Vagina (tissue), 2 donors: ENCODE measurements at regions not wholly inside any gene's neighbourhood (a gene's known extent, or its start where the extent isn't known, plus 50 kb on each side); places are given as distances from the start of the nearest gene placed in this dataset.

Source experiments
- DNase-seq, 2 donors: peaks; one replicate each; pipeline ENCODE4 v3.0.0-alpha.2; 2017; ENCODE audit errors: extremely low spot score in 2 of 2
- H3K27ac ChIP-seq: fragments of 200-600 bp; sonication (generic); one replicate; pipeline ENCODE4 v1.5.1; 2019
- H3K27me3 ChIP-seq: fragments of 200-600 bp; sonication (generic); one replicate; pipeline ENCODE4 v1.5.1; 2019
- H3K36me3 ChIP-seq, 2 donors: fragments of 200-600 bp; sonication (generic); one replicate each; pipeline ENCODE4 v1.5.1; 2017 to 2019
- H3K4me1 ChIP-seq: fragments of 200-600 bp; sonication (generic); one replicate; pipeline ENCODE4 v1.5.1; 2019
- H3K4me3 ChIP-seq, 2 donors: fragments of 200-600 bp; sonication (generic); 1 replicate in 1 of 2; 2 replicates in 1 of 2; pipeline ENCODE4 v1.5.1; 2016 to 2019
- H3K9me3 ChIP-seq: fragments of 200-600 bp; sonication (generic); one replicate; pipeline ENCODE4 v1.5.1; 2019
- CTCF ChIP-seq, 3 experiments: fragments of 450-650 bp in 2 of 3; fragments of 200-600 bp in 1 of 3; sonication (generic) in 1 of 3; IDR thresholded peaks; one replicate each; pipeline ENCODE4 v1.5.1; 2017 to 2019; ENCODE audit warnings: antibody characterized with exemption in 3 of 3, mild to moderate bottlenecking in 2 of 3, moderate library complexity in 2 of 3
- POLR2A ChIP-seq, 2 donors: fragments of 450-650 bp; IDR thresholded peaks; one replicate each; pipeline ENCODE4 v1.6.1; 2017; ENCODE audit warnings: antibody characterized with exemption in 2 of 2, mild to moderate bottlenecking in 2 of 2, moderate library complexity in 2 of 2
- POLR2AphosphoS5 ChIP-seq, 2 donors: sonication (generic); formaldehyde crosslinking; IDR thresholded peaks; one replicate each; pipeline ENCODE4 v1.9.0; 2017; ENCODE audit warnings: antibody characterized with exemption in 2 of 2, mild to moderate bottlenecking in 2 of 2, low read depth in 1 of 2; ENCODE audit not compliant: insufficient read depth in 1 of 2
- intact Hi-C: fragments of 100-400 bp; cut with DNase I; formaldehyde crosslinking; loops from one replicate; pipeline ENCODE4 v1.15.1; 2023

- intact Hi-C loops: no loop called here
- no peak for DNase-seq
- H3K4me1 ChIP-seq: no peaks in the 10 kb centered on the region
- H3K27ac ChIP-seq: no peak overlapping the region
- no peaks in the 10 kb centered on the region for H3K27me3 ChIP-seq
- H3K36me3 ChIP-seq: no peaks in the 10 kb centered on the region
- H3K4me3 ChIP-seq: no peak overlapping the region
- H3K9me3 ChIP-seq: no peaks in the 10 kb centered on the region
- no peak for TF ChIP-seq POLR2A (IDR thresholded peaks at IDR 0.05)
- TF ChIP-seq POLR2AphosphoS5 (IDR thresholded peaks at IDR 0.05; ENCODE audit: insufficient read depth in 1 of 2, low read depth in 1 of 2): no peak
- no peak for TF ChIP-seq CTCF (IDR thresholded peaks at IDR 0.05)
Observed at GRCh38 chr3:22276351-22276750, 525.3 kb upstream of the ZNF385D start.

- intact Hi-C loops: no loop called here
- TF ChIP-seq CTCF (IDR thresholded peaks at IDR 0.05): no peak
- no peak for TF ChIP-seq POLR2A (IDR thresholded peaks at IDR 0.05)
- no peak for TF ChIP-seq POLR2AphosphoS5 (IDR thresholded peaks at IDR 0.05; ENCODE audit: insufficient read depth in 1 of 2, low read depth in 1 of 2)
- no peak overlapping the region for H3K4me3 ChIP-seq
- H3K9me3 ChIP-seq: no peaks in the 10 kb centered on the region
- no peak overlapping the region for H3K27ac ChIP-seq
- no peak for DNase-seq
- no peaks in the 10 kb centered on the region for H3K36me3 ChIP-seq
- H3K27me3 ChIP-seq: no peaks in the 10 kb centered on the region
- H3K4me1 ChIP-seq: no peaks in the 10 kb centered on the region
Observed at GRCh38 chr3:22284559-22284958, 533.5 kb upstream of the ZNF385D start.

GRCh38 chr3:22288756-22289155, 537.7 kb upstream of the ZNF385D start:
- Histone ChIP-seq H3K4me1 (no peaks in the 10 kb centered on the region), H3K27ac (no peak overlapping the region), H3K9me3 (no peaks in the 10 kb centered on the region), H3K4me3 (no peak overlapping the region), H3K36me3 (no peaks in the 10 kb centered on the region), H3K27me3 (no peaks in the 10 kb centered on the region)
- TF ChIP-seq POLR2AphosphoS5 (IDR thresholded peaks at IDR 0.05; ENCODE audit: insufficient read depth in 1 of 2, low read depth in 1 of 2): no peak
- TF ChIP-seq POLR2A (IDR thresholded peaks at IDR 0.05): no peak
- no peak for TF ChIP-seq CTCF (IDR thresholded peaks at IDR 0.05)
- DNase-seq: no peak
- intact Hi-C loops: no loop called here

GRCh38 chr3:22292681-22293080, 541.7 kb upstream of the ZNF385D start:
- Histone ChIP-seq H3K27me3 (no peaks in the 10 kb centered on the region), H3K4me1 (no peaks in the 10 kb centered on the region), H3K36me3 (no peaks in the 10 kb centered on the region), H3K9me3 (no peaks in the 10 kb centered on the region), H3K4me3 (no peak overlapping the region), H3K27ac (no peak overlapping the region)
- no peak for DNase-seq
- TF ChIP-seq POLR2AphosphoS5 (IDR thresholded peaks at IDR 0.05; ENCODE audit: insufficient read depth in 1 of 2, low read depth in 1 of 2): no peak
- no peak for TF ChIP-seq CTCF (IDR thresholded peaks at IDR 0.05)
- TF ChIP-seq POLR2A (IDR thresholded peaks at IDR 0.05): no peak
- intact Hi-C loops: no loop called here

GRCh38 chr3:22296601-22297000, 545.6 kb upstream of the ZNF385D start:
- H3K27me3 ChIP-seq: no peaks in the 10 kb centered on the region
- no peak for DNase-seq
- H3K27ac ChIP-seq: no peak overlapping the region
- H3K4me1 ChIP-seq: no peaks in the 10 kb centered on the region
- no peak for TF ChIP-seq POLR2A (IDR thresholded peaks at IDR 0.05)
- no peak for TF ChIP-seq CTCF (IDR thresholded peaks at IDR 0.05)
- no peak for TF ChIP-seq POLR2AphosphoS5 (IDR thresholded peaks at IDR 0.05; ENCODE audit: insufficient read depth in 1 of 2, low read depth in 1 of 2)
- intact Hi-C loops: no loop called here
- no peak overlapping the region for H3K4me3 ChIP-seq
- no peaks in the 10 kb centered on the region for H3K9me3 ChIP-seq
- no peaks in the 10 kb centered on the region for H3K36me3 ChIP-seq
